ENCODE measurements at regions not wholly inside any gene's neighbourhood (a gene's known extent, or its start where the extent isn't known, plus 50 kb on each side); places are given as distances from the start of the nearest gene placed in this dataset.

DNA sequence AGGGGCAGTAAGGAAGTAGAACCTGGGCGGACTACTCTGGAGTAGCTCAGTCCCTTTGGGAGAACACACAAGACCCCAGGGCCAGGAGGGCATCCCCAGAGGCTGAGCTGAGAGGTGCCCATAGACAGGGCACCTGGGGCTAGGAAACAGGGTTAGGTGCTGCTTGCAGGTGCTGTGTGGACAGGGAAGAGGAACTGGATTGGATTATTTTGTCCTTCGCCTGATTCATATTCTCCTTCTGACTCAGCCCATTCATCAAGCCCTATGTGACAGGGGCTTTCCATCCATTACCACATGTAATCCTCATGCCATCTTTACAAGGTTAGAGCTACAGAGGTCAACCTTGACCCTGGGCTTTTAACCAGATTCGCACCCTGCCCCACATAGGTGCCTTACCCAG lies 183.9 kb downstream of the C1orf94 start:
- Histone ChIP-seq H3K9ac (ENCODE audit: low read length) (no peak overlapping the region), H3K79me2 (ENCODE audit: control insufficient read depth, insufficient read depth, low read length) (no peaks in the 10 kb centered on the region), H3K4me1 (ENCODE audit: control insufficient read depth in 2 of 2, insufficient read depth in 2 of 2, low read length in 2 of 2) (no peaks in the 10 kb centered on the region), H3K36me3 (replicated peaks in 1 of 2; ENCODE audit: control extremely low read depth in 1 of 2, control insufficient read depth in 1 of 2, extremely low read depth in 1 of 2, insufficient read depth in 2 of 2, low read length in 1 of 2) (no peaks in the 10 kb centered on the region), H4K20me1 (ENCODE audit: control insufficient read depth, insufficient read depth, low read length, poor library complexity, severe bottlenecking) (no peaks in the 10 kb centered on the region), H3K4me3 (ENCODE audit: control extremely low read depth in 1 of 5, extremely low read depth in 1 of 5, insufficient read depth in 1 of 5, low read depth in 2 of 5, low read length in 4 of 5) (no peak overlapping the region), H3K4me2 (replicated peaks; ENCODE audit: low read depth, low read length, poor library complexity, severe bottlenecking) (no peak overlapping the region), H3K27me3 (replicated peaks in 1 of 4; ENCODE audit: control extremely low read depth in 1 of 4, control insufficient read depth in 3 of 4, insufficient read depth in 4 of 4, low read length in 3 of 4) (peaks cover 0 to 6% (median 1%) of the 10 kb centered on the region in 4 experiments), H3K27ac (ENCODE audit: low read length in 2 of 2) (no peak overlapping the region), H3K9me3 (ENCODE audit: control extremely low read depth in 1 of 3, control insufficient read depth in 2 of 3, insufficient read depth in 1 of 3, low read length in 2 of 3) (no peaks in the 10 kb centered on the region), H2AFZ (ENCODE audit: insufficient read depth, low read depth, low read length, poor library complexity, severe bottlenecking) (no peak overlapping the region)
- intact Hi-C loops (cut with micrococcal nuclease) = no loop called here
- Mint-ChIP-seq H3K9me3 (ENCODE audit: insufficient read depth) (peaks cover 6% of the 10 kb centered on the region), H3K4me1 (no peaks in the 10 kb centered on the region), H3K27me3 (peaks cover 38% of the 10 kb centered on the region), H3K4me3 (no peak overlapping the region), H3K27ac (no peak overlapping the region)
- WGBS (ENCODE audit: insufficient coverage) = 79% methylated on average over 2 of the region's 3 CpGs
- DNase-seq (no peak), ATAC-seq (ENCODE audit: low read depth) (no peak)
- ChIA-PET POLR2A (no interaction called here), CTCF (no interaction called here)
- TF ChIP-seq CTCF (IDR thresholded peaks at IDR 0.05) = no peak
- no peak for TF ChIP-seq EZH2 (IDR thresholded peaks at IDR 0.05; ENCODE audit: borderline replicate concordance, insufficient read depth, low read depth, low read length, poor library complexity, severe bottlenecking)

GRCh38 chr1:34361121-34361520 lies 184.4 kb downstream of the C1orf94 start:
- Mint-ChIP-seq H3K9me3 (ENCODE audit: insufficient read depth) (peaks cover 6% of the 10 kb centered on the region), H3K27ac (no peak overlapping the region), H3K27me3 (peaks cover 38% of the 10 kb centered on the region), H3K4me3 (no peak overlapping the region), H3K4me1 (no peaks in the 10 kb centered on the region)
- Histone ChIP-seq H3K27ac (ENCODE audit: low read length in 2 of 2) (no peak overlapping the region), H3K4me3 (ENCODE audit: control extremely low read depth in 1 of 5, extremely low read depth in 1 of 5, insufficient read depth in 1 of 5, low read depth in 2 of 5, low read length in 4 of 5) (no peak overlapping the region), H3K36me3 (replicated peaks in 1 of 2; ENCODE audit: control extremely low read depth in 1 of 2, control insufficient read depth in 1 of 2, extremely low read depth in 1 of 2, insufficient read depth in 2 of 2, low read length in 1 of 2) (no peaks in the 10 kb centered on the region), H3K27me3 (replicated peaks in 1 of 4; ENCODE audit: control extremely low read depth in 1 of 4, control insufficient read depth in 3 of 4, insufficient read depth in 4 of 4, low read length in 3 of 4) (peaks cover 0 to 6% (median 1%) of the 10 kb centered on the region in 4 experiments), H2AFZ (ENCODE audit: insufficient read depth, low read depth, low read length, poor library complexity, severe bottlenecking) (no peak overlapping the region), H3K4me2 (replicated peaks; ENCODE audit: low read depth, low read length, poor library complexity, severe bottlenecking) (no peak overlapping the region), H3K9ac (ENCODE audit: low read length) (no peak overlapping the region), H3K79me2 (ENCODE audit: control insufficient read depth, insufficient read depth, low read length) (no peaks in the 10 kb centered on the region), H3K9me3 (ENCODE audit: control extremely low read depth in 1 of 3, control insufficient read depth in 2 of 3, insufficient read depth in 1 of 3, low read length in 2 of 3) (no peaks in the 10 kb centered on the region), H4K20me1 (ENCODE audit: control insufficient read depth, insufficient read depth, low read length, poor library complexity, severe bottlenecking) (no peaks in the 10 kb centered on the region), H3K4me1 (ENCODE audit: control insufficient read depth in 2 of 2, insufficient read depth in 2 of 2, low read length in 2 of 2) (no peaks in the 10 kb centered on the region)
- ATAC-seq (ENCODE audit: low read depth) (no peak), DNase-seq (no peak)
- CTCF ChIA-PET = no interaction called here
- 80% methylated on average over 2 of the region's 3 CpGs for WGBS (ENCODE audit: insufficient coverage)
- TF ChIP-seq CTCF (IDR thresholded peaks at IDR 0.05) (no peak), EZH2 (IDR thresholded peaks at IDR 0.05; ENCODE audit: borderline replicate concordance, insufficient read depth, low read depth, low read length, poor library complexity, severe bottlenecking) (no peak)
- POLR2A ChIA-PET = no interaction called here
- intact Hi-C loops (cut with micrococcal nuclease) = no loop called here

Data from B cell (primary cell).